ENCODE measurements at regions not wholly inside any gene's neighbourhood (a gene's known extent, or its start where the extent isn't known, plus 50 kb on each side); places are given as distances from the start of the nearest gene placed in this dataset.

DNA sequence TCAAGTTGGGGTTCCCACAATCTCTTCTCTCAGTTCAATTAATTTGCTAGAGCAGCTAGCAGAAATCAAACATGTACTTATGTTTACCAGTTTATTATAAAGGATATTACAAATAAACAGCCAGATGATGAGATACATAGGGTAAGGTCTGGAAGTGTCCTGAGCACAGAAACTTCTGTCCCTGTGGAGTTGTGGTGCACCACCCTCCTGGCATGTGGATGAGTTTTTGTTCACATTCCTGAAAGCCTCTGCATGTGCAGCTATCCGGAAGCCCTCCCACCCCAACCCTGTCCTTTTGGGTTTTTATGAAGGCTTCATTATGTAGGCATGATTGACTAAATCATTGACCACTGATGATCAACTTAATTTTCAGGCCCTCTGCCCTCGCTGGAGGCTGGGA, 791.2 kb upstream of the ZNF608 start:
- TF ChIP-seq NFIC (IDR thresholded peaks at IDR 0.05): no peak
- no peak for TF ChIP-seq EP300 (IDR thresholded peaks at IDR 0.05; ENCODE audit: borderline replicate concordance)
- no peak for TF ChIP-seq RAD21 (IDR thresholded peaks at IDR 0.05; ENCODE audit: low read depth)
- TF ChIP-seq TAF1 (IDR thresholded peaks at IDR 0.05; ENCODE audit: low read depth): no peak
- no peak for TF ChIP-seq FOXM1 (IDR thresholded peaks at IDR 0.05; ENCODE audit: borderline replicate concordance, low read depth)
- TF ChIP-seq, protein P1, sequence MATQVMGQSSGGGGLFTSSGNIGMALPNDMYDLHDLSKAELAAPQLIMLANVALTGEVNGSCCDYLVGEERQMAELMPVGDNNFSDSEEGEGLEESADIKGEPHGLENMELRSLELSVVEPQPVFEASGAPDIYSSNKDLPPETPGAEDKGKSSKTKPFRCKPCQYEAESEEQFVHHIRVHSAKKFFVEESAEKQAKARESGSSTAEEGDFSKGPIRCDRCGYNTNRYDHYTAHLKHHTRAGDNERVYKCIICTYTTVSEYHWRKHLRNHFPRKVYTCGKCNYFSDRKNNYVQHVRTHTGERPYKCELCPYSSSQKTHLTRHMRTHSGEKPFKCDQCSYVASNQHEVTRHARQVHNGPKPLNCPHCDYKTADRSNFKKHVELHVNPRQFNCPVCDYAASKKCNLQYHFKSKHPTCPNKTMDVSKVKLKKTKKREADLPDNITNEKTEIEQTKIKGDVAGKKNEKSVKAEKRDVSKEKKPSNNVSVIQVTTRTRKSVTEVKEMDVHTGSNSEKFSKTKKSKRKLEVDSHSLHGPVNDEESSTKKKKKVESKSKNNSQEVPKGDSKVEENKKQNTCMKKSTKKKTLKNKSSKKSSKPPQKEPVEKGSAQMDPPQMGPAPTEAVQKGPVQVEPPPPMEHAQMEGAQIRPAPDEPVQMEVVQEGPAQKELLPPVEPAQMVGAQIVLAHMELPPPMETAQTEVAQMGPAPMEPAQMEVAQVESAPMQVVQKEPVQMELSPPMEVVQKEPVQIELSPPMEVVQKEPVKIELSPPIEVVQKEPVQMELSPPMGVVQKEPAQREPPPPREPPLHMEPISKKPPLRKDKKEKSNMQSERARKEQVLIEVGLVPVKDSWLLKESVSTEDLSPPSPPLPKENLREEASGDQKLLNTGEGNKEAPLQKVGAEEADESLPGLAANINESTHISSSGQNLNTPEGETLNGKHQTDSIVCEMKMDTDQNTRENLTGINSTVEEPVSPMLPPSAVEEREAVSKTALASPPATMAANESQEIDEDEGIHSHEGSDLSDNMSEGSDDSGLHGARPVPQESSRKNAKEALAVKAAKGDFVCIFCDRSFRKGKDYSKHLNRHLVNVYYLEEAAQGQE (IDR thresholded peaks at IDR 0.05; ENCODE audit: low read depth): no peak
- TF ChIP-seq TCF12 (IDR thresholded peaks at IDR 0.05; ENCODE audit: low read depth): no peak
- no peak for TF ChIP-seq EGR1 (IDR thresholded peaks at IDR 0.05)
- TF ChIP-seq CREB1 (IDR thresholded peaks at IDR 0.05; ENCODE audit: low read depth): no peak
- TF ChIP-seq, protein P2, sequence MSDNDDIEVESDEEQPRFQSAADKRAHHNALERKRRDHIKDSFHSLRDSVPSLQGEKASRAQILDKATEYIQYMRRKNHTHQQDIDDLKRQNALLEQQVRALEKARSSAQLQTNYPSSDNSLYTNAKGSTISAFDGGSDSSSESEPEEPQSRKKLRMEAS (IDR thresholded peaks at IDR 0.05): no peak
- no peak for TF ChIP-seq TEAD4 (IDR thresholded peaks at IDR 0.05)
- no peak for TF ChIP-seq ZBTB7A (IDR thresholded peaks at IDR 0.05; ENCODE audit: low read depth)
- no peak for TF ChIP-seq CEBPB (IDR thresholded peaks at IDR 0.05)
